Colonic mucosa (tissue), 4 donors: ENCODE measurements at regions not wholly inside any gene's neighbourhood (a gene's known extent, or its start where the extent isn't known, plus 50 kb on each side); places are given as distances from the start of the nearest gene placed in this dataset.

Experiments used
- DNase-seq: peaks from one replicate; pipeline ENCODE4 v3.0.0-alpha.2; 2020
- H3K27ac ChIP-seq: fragments of 200-600 bp; one replicate; pipeline ENCODE4 v1.8.0; 2021
- H3K27me3 ChIP-seq: fragments of 200-600 bp; one replicate; pipeline ENCODE4 v1.8.0; 2021
- H3K36me3 ChIP-seq: fragments of 200-600 bp; one replicate; pipeline ENCODE4 v1.8.0; 2021
- H3K4me1 ChIP-seq: fragments of 200-600 bp; one replicate; pipeline ENCODE4 v1.8.0; 2021; ENCODE audit warnings: mild to moderate bottlenecking
- H3K4me3 ChIP-seq: fragments of 200-600 bp; one replicate; pipeline ENCODE4 v1.8.0; 2021
- H3K9ac ChIP-seq, 2 donors: one replicate each; pipeline ENCODE4 v1.7.0; 2013; ENCODE audit warnings: control low read depth in 2 of 2, low read depth in 2 of 2, low read length in 2 of 2
- H3K9me3 ChIP-seq: fragments of 200-600 bp; one replicate; pipeline ENCODE4 v1.8.0; 2021
- intact Hi-C: fragments of 100-400 bp; cut with DNase I; formaldehyde crosslinking; loops from one replicate; pipeline ENCODE4 v1.14.1; 2022
- TF ChIP-seq, protein P1 (sequence below): fragments of 200-600 bp; IDR thresholded peaks from one replicate; pipeline ENCODE4 v1.8.0; 2022; ENCODE audit warnings: antibody characterized with exemption, mild to moderate bottlenecking
- donor health status: healthy.
- donor health status: DM: no; HTN: no; CAD: no.
- donor health status: DM: no; HTN: no; CAD: no.

DNA sequence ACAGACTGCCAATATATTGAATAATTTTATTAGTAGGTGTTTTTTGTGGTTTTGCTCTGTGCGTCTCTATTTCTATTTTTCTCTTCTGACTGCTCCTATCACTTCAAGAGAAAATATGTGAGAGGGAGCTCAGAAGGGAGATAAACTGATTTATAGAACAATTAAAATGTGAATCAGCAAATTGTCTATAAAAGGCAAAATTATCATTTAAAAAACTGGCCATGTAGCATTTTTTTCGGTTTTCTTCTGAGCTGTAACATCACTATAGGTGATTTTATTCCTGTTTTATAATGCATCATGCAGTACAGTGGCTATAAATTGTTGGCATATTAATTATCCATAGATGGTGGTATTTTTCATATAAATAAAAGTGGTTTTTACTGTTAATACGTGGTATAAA, 416.5 kb downstream of the DOK5 start:
- Histone ChIP-seq H3K9me3 (no peaks in the 10 kb centered on the region), H3K9ac (no peak overlapping the region), H3K4me3 (no peak overlapping the region), H3K27ac (no peak overlapping the region), H3K4me1 (no peaks in the 10 kb centered on the region), H3K27me3 (no peaks in the 10 kb centered on the region), H3K36me3 (no peaks in the 10 kb centered on the region)
- no peak for DNase-seq
- TF ChIP-seq, protein P1, sequence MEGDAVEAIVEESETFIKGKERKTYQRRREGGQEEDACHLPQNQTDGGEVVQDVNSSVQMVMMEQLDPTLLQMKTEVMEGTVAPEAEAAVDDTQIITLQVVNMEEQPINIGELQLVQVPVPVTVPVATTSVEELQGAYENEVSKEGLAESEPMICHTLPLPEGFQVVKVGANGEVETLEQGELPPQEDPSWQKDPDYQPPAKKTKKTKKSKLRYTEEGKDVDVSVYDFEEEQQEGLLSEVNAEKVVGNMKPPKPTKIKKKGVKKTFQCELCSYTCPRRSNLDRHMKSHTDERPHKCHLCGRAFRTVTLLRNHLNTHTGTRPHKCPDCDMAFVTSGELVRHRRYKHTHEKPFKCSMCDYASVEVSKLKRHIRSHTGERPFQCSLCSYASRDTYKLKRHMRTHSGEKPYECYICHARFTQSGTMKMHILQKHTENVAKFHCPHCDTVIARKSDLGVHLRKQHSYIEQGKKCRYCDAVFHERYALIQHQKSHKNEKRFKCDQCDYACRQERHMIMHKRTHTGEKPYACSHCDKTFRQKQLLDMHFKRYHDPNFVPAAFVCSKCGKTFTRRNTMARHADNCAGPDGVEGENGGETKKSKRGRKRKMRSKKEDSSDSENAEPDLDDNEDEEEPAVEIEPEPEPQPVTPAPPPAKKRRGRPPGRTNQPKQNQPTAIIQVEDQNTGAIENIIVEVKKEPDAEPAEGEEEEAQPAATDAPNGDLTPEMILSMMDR, result no peak
- intact Hi-C loops, result no loop called here

DNA sequence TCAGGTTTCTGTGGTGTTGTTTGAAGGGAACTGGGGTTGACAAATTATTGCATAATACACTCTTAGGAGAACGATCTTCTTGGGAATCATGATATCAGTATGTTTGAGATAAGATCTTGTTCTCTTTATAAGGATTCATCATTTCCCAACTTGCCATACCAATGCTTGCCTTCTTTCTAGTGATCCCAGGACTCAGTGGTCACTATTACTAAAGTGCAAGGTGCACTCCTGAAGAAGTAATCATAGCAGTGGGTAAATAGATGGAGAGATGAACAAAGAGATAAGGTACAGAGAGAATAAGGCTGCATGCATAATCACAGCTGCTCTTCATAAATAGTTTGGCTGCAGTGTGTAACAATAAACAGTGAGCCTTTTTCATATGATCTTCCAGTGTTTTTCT, 404.0 kb downstream of the DOK5 start:
- no peak overlapping the region for H3K4me3 ChIP-seq
- intact Hi-C loops, result no loop called here
- no peaks in the 10 kb centered on the region for H3K9me3 ChIP-seq
- H3K36me3 ChIP-seq, result no peaks in the 10 kb centered on the region
- no peak overlapping the region for H3K9ac ChIP-seq
- no peaks in the 10 kb centered on the region for H3K4me1 ChIP-seq
- no peak for DNase-seq
- no peak overlapping the region for H3K27ac ChIP-seq
- TF ChIP-seq, protein P1, result no peak
- no peaks in the 10 kb centered on the region for H3K27me3 ChIP-seq

DNA sequence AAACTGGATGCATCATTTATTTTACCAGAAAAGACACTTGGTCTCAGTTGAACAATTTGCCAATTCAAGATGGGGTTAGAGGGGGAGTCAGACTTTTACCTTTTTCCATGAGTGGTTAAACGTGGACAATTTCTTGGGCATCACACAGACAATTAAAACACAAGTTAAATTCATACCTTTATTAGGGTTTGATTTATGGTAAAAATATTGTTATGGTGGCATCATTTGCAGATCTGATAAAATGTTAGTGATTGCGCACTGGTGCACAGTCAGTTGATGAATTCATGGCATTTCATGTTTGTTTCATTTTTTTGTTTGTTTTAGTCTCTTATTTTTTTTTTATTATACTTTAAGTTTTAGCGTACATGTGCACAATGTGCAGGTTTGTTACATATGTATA, 399.9 kb downstream of the DOK5 start:
- Histone ChIP-seq H3K4me1 (no peaks in the 10 kb centered on the region), H3K27ac (no peak overlapping the region), H3K36me3 (no peaks in the 10 kb centered on the region), H3K27me3 (no peaks in the 10 kb centered on the region), H3K9me3 (no peaks in the 10 kb centered on the region), H3K4me3 (no peak overlapping the region), H3K9ac (no peak overlapping the region)
- TF ChIP-seq, protein P1, result no peak
- intact Hi-C loops, result no loop called here
- no peak for DNase-seq

DNA sequence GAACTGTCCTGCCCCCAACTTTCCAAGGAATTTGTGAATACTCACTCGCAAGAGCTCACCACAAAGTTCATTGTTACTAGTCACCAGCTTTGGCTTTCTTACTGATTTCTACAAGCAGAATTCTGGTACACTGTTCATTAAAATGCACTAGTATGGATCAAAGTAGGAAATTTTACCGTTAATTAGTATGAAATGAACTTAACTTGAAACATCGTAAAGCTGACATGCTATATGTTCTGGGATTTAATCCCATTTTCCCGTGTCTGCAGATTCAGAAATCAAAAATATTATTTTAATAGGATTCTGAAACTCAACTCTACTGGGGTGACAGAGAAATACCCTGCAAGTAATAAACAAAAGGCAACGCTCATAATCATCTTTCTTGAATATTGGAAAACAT, 399.3 kb downstream of the DOK5 start:
- intact Hi-C loops, result no loop called here
- DNase-seq, result no peak
- H3K4me1 ChIP-seq, result no peaks in the 10 kb centered on the region
- H3K27me3 ChIP-seq, result no peaks in the 10 kb centered on the region
- TF ChIP-seq, protein P1, result no peak
- no peaks in the 10 kb centered on the region for H3K36me3 ChIP-seq
- H3K9me3 ChIP-seq, result no peaks in the 10 kb centered on the region
- no peak overlapping the region for H3K9ac ChIP-seq
- H3K27ac ChIP-seq, result no peak overlapping the region
- no peak overlapping the region for H3K4me3 ChIP-seq

DNA sequence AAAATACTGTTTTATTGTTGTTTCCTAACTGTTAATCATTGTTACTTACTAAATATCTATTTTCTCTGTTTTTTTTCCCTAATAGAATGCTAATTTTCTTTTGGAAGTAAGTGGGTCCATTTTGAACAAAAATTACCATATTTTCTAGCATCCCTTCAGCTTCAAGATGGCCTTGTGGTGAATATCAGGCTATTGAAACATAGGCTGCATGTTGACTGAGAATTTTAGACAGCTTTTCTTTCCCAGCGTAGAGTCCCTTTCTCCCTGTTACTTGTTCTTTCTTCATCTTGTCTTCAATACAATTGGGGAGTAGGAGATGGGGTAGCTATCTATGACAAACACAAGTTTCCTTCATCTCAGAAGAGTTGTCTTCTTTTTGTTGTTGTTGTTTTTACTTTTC, 397.0 kb downstream of the DOK5 start:
- no peak overlapping the region for H3K4me3 ChIP-seq
- no peaks in the 10 kb centered on the region for H3K4me1 ChIP-seq
- intact Hi-C loops, result no loop called here

More for the DNA sequence above, 397.0 kb downstream of the DOK5 start:
- Histone ChIP-seq H3K9ac (no peak overlapping the region), H3K36me3 (no peaks in the 10 kb centered on the region), H3K27me3 (no peaks in the 10 kb centered on the region), H3K9me3 (no peaks in the 10 kb centered on the region), H3K27ac (no peak overlapping the region)
- DNase-seq, result no peak
- TF ChIP-seq, protein P1, result no peak
